ENCODE measurements at regions not wholly inside any gene's neighbourhood (a gene's known extent, or its start where the extent isn't known, plus 50 kb on each side); places are given as distances from the start of the nearest gene placed in this dataset.

- H3K4me1 ChIP-seq (replicated peaks): no peaks in the 10 kb centered on the region
- H3K36me3 ChIP-seq: no peaks in the 10 kb centered on the region
- no peak overlapping the region for H3K4me3 ChIP-seq
- no peaks in the 10 kb centered on the region for H3K9me3 ChIP-seq
- TF ChIP-seq POLR2A (IDR thresholded peaks at IDR 0.05): no peak
- TF ChIP-seq POLR2AphosphoS5 (IDR thresholded peaks at IDR 0.05): no peak
- H3K27ac ChIP-seq: no peak overlapping the region
- H3K27me3 ChIP-seq (replicated peaks; ENCODE audit: insufficient read depth): no peaks in the 10 kb centered on the region
- intact Hi-C loops (cut with DNase I): no loop called here
- no peak for DNase-seq (ENCODE audit: low spot score)
- WGBS: 86% methylated on average over 11 of the region's 11 CpGs
Measured at GRCh38 chr11:135069063-135069462, 657.0 kb upstream of the B3GAT1 start.

GRCh38 chr11:135062994-135063393 is 651.0 kb upstream of the B3GAT1 start:
- TF ChIP-seq POLR2A (IDR thresholded peaks at IDR 0.05): no peak
- TF ChIP-seq POLR2AphosphoS5 (IDR thresholded peaks at IDR 0.05): no peak
- no peak for TF ChIP-seq CTCF (IDR thresholded peaks at IDR 0.05)
- Histone ChIP-seq H3K27ac (no peak overlapping the region), H3K9me3 (no peaks in the 10 kb centered on the region), H3K4me1 (replicated peaks) (no peaks in the 10 kb centered on the region), H3K4me3 (no peak overlapping the region), H3K36me3 (no peaks in the 10 kb centered on the region), H3K27me3 (replicated peaks; ENCODE audit: insufficient read depth) (no peaks in the 10 kb centered on the region)
- WGBS: 71% methylated on average over 5 of the region's 5 CpGs
- intact Hi-C loops (cut with DNase I): no loop called here
- no peak for DNase-seq (ENCODE audit: low spot score)

GRCh38 chr11:135061166-135061565 is 649.1 kb upstream of the B3GAT1 start:
- TF ChIP-seq POLR2AphosphoS5 (IDR thresholded peaks at IDR 0.05): no peak
- no peak for TF ChIP-seq POLR2A (IDR thresholded peaks at IDR 0.05)
- TF ChIP-seq CTCF (IDR thresholded peaks at IDR 0.05): no peak
- DNase-seq (ENCODE audit: low spot score): no peak
- no peaks in the 10 kb centered on the region for H3K36me3 ChIP-seq
- intact Hi-C loops (cut with DNase I): no loop called here
- H3K4me1 ChIP-seq (replicated peaks): no peaks in the 10 kb centered on the region
- H3K27me3 ChIP-seq (replicated peaks; ENCODE audit: insufficient read depth): no peaks in the 10 kb centered on the region
- no peaks in the 10 kb centered on the region for H3K9me3 ChIP-seq
- H3K27ac ChIP-seq: no peak overlapping the region
- WGBS: 79% methylated on average over 2 of the region's 2 CpGs
- no peak overlapping the region for H3K4me3 ChIP-seq

GRCh38 chr11:135046986-135047385 is 634.9 kb upstream of the B3GAT1 start:
- no peak for DNase-seq (ENCODE audit: low spot score)
- H3K4me1 ChIP-seq (replicated peaks): no peaks in the 10 kb centered on the region
- TF ChIP-seq CTCF (IDR thresholded peaks at IDR 0.05): no peak
- intact Hi-C loops (cut with DNase I): no loop called here
- H3K9me3 ChIP-seq: no peaks in the 10 kb centered on the region
- no peak overlapping the region for H3K27ac ChIP-seq
- H3K27me3 ChIP-seq (replicated peaks; ENCODE audit: insufficient read depth): no peaks in the 10 kb centered on the region
- no peaks in the 10 kb centered on the region for H3K36me3 ChIP-seq
- H3K4me3 ChIP-seq: no peak overlapping the region
- 64% methylated on average over 11 of the region's 13 CpGs for WGBS

GRCh38 chr11:135046556-135046955 is 634.5 kb upstream of the B3GAT1 start:
- H3K4me3 ChIP-seq: no peak overlapping the region

More at GRCh38 chr11:135046556-135046955, 634.5 kb upstream of the B3GAT1 start:
- WGBS: 39% methylated on average over 7 of the region's 8 CpGs
- Histone ChIP-seq H3K36me3 (no peaks in the 10 kb centered on the region), H3K27ac (no peak overlapping the region), H3K27me3 (replicated peaks; ENCODE audit: insufficient read depth) (no peaks in the 10 kb centered on the region), H3K4me1 (replicated peaks) (no peaks in the 10 kb centered on the region), H3K9me3 (no peaks in the 10 kb centered on the region)
- intact Hi-C loops (cut with DNase I): no loop called here
- DNase-seq (ENCODE audit: low spot score): no peak
- TF ChIP-seq POLR2A (IDR thresholded peaks at IDR 0.05) (no peak), POLR2AphosphoS5 (IDR thresholded peaks at IDR 0.05) (no peak), CTCF (IDR thresholded peaks at IDR 0.05) (no peak)

Measured in prostate gland (tissue), 2 donors.